GM12801 (cell line): ENCODE measurements at regions not wholly inside any gene's neighbourhood (a gene's known extent, or its start where the extent isn't known, plus 50 kb on each side); places are given as distances from the start of the nearest gene placed in this dataset.

ENCODE experiments used
- TF ChIP-seq, protein P1 (sequence below): IDR thresholded peaks from one replicate; pipeline ENCODE4 v1.5.1; 2011; ENCODE audit warnings: control low read depth; ENCODE audit not compliant: insufficient read length; ENCODE audit errors: extremely low read depth

GRCh38 chr11:24422376-24422775 is 74.5 kb upstream of the LUZP2 start:
- TF ChIP-seq, protein P1, sequence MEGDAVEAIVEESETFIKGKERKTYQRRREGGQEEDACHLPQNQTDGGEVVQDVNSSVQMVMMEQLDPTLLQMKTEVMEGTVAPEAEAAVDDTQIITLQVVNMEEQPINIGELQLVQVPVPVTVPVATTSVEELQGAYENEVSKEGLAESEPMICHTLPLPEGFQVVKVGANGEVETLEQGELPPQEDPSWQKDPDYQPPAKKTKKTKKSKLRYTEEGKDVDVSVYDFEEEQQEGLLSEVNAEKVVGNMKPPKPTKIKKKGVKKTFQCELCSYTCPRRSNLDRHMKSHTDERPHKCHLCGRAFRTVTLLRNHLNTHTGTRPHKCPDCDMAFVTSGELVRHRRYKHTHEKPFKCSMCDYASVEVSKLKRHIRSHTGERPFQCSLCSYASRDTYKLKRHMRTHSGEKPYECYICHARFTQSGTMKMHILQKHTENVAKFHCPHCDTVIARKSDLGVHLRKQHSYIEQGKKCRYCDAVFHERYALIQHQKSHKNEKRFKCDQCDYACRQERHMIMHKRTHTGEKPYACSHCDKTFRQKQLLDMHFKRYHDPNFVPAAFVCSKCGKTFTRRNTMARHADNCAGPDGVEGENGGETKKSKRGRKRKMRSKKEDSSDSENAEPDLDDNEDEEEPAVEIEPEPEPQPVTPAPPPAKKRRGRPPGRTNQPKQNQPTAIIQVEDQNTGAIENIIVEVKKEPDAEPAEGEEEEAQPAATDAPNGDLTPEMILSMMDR = no peak

GRCh38 chr11:24437123-24437522 is 59.7 kb upstream of the LUZP2 start:
- TF ChIP-seq, protein P1 = no peak
